Astrocyte of the cerebellum (primary cell): ENCODE measurements at regions not wholly inside any gene's neighbourhood (a gene's known extent, or its start where the extent isn't known, plus 50 kb on each side); places are given as distances from the start of the nearest gene placed in this dataset.

ENCODE experiments used
- DNase-seq: peaks from one replicate; pipeline ENCODE4 v3.0.0-alpha.2; 2011; ENCODE audit warnings: low read depth
- H3K4me3 ChIP-seq: 2 replicates; pipeline ENCODE4 v1.5.1; 2011; ENCODE audit warnings: mild to moderate bottlenecking, low read depth, low read length, moderate library complexity
- in situ Hi-C: cut with HindIII; loops from 2 replicates; pipeline ENCODE4 v1.10.0; 2017; ENCODE audit warnings: low sequenced_read_pairs
- TF ChIP-seq, protein P1 (sequence below): IDR thresholded peaks from 2 replicates; pipeline ENCODE4 v1.5.1; 2012; ENCODE audit warnings: low read length, low read depth, moderate library complexity, mild to moderate bottlenecking; ENCODE audit errors: missing control alignments

DNA sequence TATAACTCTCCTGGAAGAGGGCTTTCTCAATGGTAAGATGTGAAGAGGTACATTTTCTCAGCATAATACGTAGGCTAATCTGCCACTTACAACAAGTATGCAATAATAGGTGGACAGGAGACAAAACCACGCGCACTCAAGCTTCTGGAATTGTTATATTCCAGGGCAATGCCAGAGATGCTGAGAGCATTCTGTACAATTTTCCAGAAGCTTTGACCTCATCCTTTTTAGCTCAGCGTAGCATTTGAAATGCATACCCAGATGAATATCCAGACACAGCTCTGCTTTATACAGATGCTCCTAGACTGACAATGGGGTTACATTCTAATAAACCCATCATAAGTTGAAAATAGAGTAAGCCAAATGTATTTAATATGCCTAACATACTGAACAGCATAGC, 1492.4 kb upstream of the FLRT2 start:
- no peak for DNase-seq
- TF ChIP-seq, protein P1, sequence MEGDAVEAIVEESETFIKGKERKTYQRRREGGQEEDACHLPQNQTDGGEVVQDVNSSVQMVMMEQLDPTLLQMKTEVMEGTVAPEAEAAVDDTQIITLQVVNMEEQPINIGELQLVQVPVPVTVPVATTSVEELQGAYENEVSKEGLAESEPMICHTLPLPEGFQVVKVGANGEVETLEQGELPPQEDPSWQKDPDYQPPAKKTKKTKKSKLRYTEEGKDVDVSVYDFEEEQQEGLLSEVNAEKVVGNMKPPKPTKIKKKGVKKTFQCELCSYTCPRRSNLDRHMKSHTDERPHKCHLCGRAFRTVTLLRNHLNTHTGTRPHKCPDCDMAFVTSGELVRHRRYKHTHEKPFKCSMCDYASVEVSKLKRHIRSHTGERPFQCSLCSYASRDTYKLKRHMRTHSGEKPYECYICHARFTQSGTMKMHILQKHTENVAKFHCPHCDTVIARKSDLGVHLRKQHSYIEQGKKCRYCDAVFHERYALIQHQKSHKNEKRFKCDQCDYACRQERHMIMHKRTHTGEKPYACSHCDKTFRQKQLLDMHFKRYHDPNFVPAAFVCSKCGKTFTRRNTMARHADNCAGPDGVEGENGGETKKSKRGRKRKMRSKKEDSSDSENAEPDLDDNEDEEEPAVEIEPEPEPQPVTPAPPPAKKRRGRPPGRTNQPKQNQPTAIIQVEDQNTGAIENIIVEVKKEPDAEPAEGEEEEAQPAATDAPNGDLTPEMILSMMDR: no peak
- H3K4me3 ChIP-seq: no peak overlapping the region
- in situ Hi-C loops: no loop called here

DNA sequence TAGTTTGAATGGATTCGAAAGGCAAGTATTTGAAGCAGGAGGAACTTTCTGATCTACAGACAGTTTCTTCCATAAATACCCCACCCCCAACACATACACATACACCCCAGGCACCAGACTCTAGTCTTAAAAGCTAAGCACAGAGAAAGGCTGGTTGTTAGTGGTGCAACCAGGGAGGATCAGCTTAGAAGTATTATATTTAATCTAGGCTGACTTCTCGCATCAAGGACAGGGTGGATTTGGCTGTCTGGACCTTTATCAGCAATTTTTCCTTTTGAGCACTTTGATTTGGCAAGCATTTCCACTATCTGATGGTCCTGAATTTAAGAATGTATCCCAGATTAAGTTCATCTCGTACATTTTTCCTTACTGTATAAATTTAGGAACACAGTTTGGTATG, 1489.8 kb upstream of the FLRT2 start:
- DNase-seq: no peak
- in situ Hi-C loops: no loop called here
- H3K4me3 ChIP-seq: no peak overlapping the region
- TF ChIP-seq, protein P1: no peak

DNA sequence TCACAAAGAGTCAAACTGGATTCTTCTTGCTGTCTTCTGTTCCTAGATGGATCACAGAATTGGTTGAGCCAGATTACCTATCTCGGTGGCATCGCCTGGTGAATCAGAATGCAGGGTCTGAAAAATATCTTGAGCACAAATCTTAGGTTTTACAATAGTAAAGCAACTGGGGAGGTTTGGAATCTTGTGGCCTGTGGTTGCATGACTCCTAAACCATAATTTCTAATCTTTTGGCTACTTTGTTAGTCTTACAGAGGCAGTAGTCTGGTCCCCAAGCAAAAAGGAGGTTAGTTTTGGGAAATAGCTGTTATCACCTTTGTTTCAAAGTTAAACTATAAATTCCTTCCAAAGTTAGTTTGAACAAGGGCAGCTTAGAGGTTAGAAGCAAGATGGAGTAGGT, 1488.5 kb upstream of the FLRT2 start:
- no peak overlapping the region for H3K4me3 ChIP-seq
- DNase-seq: no peak
- TF ChIP-seq, protein P1: no peak
- in situ Hi-C loops: no loop called here

DNA sequence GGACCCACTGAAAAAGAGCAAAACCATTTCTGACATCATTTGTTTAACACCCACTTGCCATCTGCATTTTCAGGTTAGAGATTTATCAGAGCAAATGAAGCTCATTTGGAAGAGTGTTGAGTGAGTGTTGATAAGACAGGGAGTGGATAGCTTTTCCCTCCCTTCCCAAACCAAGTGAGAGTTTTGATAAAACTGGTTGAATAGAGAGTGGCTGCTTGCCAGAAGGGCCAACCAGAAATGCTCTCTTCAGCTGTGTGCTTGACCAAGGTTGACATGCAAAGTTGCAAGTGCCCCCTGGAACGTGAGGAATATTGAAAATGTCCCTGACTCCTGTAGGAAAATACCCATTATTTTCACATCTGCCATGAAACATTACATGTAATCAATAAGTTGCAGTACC, 1487.0 kb upstream of the FLRT2 start:
- no peak overlapping the region for H3K4me3 ChIP-seq
- no peak for DNase-seq
- TF ChIP-seq, protein P1: no peak
- in situ Hi-C loops: no loop called here

DNA sequence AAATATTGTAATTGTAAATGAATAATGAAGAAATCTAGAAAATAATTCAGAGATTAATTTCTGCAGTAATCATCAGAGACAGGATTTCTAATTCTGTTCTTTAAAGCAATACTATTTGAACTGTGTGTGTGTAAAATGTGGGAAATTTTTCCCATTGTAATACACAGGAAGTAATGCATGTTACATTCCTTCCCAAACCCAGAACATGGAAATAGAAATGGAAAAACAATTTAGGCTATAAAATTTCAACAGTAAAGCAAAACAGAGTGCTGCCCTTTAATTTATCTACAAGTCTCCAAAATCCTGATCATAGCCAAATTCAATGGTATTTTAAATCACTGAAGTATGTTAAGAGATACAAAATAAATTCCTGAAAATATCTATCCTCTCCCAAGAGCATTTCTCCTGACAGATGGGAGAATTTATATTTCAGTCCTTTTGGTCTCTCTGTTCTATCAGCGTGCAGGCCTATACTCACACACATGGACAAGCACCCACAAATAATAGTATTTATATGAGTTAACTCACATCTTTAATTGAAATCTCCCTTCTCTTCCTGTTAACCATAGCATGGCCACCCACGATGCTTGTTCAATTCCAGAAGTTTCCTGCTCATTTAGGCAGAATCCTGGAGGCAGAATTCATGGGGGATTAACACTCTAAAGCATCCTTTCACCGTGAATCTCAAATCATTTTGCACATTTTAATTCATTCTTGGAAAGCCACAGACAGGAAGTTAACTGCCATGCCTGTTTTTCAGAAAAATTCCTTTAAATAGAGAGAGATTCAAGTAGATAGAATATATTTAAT, 1465.4 kb upstream of the FLRT2 start:
- no peak for DNase-seq
- in situ Hi-C loops: no loop called here
- no peak overlapping the region for H3K4me3 ChIP-seq
- TF ChIP-seq, protein P1: no peak

DNA sequence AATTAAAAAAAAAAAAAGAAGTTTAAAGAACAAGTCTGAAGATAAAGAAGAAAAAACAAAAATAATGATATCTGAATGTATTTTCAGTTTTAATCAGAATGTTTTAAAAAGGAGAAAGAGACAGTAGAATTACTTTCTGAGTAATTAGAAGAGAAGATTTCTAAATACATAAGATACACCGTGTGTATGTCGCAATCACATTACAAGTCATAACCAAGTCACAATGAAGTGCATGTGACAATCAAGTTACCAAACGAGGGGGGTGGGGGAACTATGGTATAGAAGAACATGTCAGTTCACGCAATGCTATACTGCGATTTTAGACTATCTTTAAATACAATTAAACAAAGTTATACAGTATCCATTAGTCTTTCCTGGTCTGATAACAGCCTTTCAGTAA, 1464.1 kb upstream of the FLRT2 start:
- H3K4me3 ChIP-seq: no peak overlapping the region
- no peak for DNase-seq
- TF ChIP-seq, protein P1: no peak
- in situ Hi-C loops: no loop called here
